ENCODE measurements at regions not wholly inside any gene's neighbourhood (a gene's known extent, or its start where the extent isn't known, plus 50 kb on each side); places are given as distances from the start of the nearest gene placed in this dataset.

DNA sequence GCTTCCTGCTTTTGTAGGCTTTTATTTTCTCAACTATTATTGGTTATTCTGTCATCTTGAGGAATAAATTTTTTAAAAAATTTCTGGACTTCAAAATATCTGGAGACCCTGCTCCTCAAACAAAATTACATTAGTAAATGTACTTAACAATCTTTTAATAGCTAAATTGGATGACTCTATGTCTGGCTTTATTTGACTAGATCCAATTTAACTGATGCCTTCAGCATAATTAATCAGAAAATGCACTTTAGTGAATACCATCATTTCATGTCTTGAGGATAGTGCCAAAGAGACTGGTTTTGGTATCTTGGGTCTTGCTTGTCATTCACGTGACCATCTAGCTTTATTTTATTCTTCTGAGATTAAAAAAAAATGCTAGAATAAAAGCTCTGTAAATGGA lies 1301.2 kb downstream of the JRKL start:
- no peaks in the 10 kb centered on the region for H3K79me2 ChIP-seq (ENCODE audit: control insufficient read depth, insufficient read depth, low read length)

DNA sequence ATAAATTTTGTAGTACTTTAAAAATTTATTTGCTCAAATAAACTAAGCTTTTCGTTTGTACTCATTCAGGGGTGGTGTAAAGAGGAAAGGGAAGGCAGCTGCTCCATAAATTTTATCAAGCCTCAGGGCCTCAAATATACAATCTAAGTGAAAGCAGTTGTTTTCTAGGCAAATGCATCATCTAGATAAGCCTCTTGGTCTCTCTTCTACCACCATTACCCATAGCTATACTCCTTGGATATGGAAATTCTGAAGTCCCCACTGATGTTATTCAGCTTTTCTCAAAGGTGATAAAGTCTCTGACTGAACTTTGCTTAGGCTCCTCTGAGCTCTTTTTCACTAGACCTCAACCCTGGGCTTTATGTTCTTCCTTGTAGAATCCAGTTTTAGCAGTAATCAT lies 1313.1 kb downstream of the JRKL start:
- no peak overlapping the region for H3K4me3 ChIP-seq (replicated peaks in 1 of 3; ENCODE audit: insufficient read depth in 1 of 3, low read depth in 1 of 3, low read length in 3 of 3)
- FAIRE-seq (no peak), DNase-seq (ENCODE audit: low read depth, low spot score) (no peak)
- H3K27me3 ChIP-seq (ENCODE audit: control insufficient read depth in 2 of 2, insufficient read depth in 2 of 2, low read length in 2 of 2): no peaks in the 10 kb centered on the region
- H3K4me1 ChIP-seq (ENCODE audit: control insufficient read depth, extremely low read depth, insufficient read depth, low read length): no peaks in the 10 kb centered on the region
- H3K4me2 ChIP-seq (ENCODE audit: insufficient read depth, low read length): no peak overlapping the region
- no peaks in the 10 kb centered on the region for H3K36me3 ChIP-seq (ENCODE audit: control insufficient read depth in 2 of 2, extremely low read depth in 1 of 2, insufficient read depth in 2 of 2, low read length in 2 of 2)
- H3K79me2 ChIP-seq (ENCODE audit: control insufficient read depth, insufficient read depth, low read length): no peaks in the 10 kb centered on the region
- H3K9ac ChIP-seq (replicated peaks; ENCODE audit: extremely low read depth, insufficient read depth, low read length): no peak overlapping the region
- no peak overlapping the region for H2AFZ ChIP-seq (ENCODE audit: low read depth, low read length)
- dilution Hi-C loops (cut with MboI; ENCODE audit: extremely low pct_ligation_motif_present, low sequenced_read_pairs): no loop called here
- H3K27ac ChIP-seq (ENCODE audit: insufficient read depth, low read depth, low read length): no peak overlapping the region
- H3K9me3 ChIP-seq (replicated peaks; ENCODE audit: control insufficient read depth, insufficient read depth, low read length): no peaks in the 10 kb centered on the region
- no peaks in the 10 kb centered on the region for H3K9me1 ChIP-seq (replicated peaks; ENCODE audit: control insufficient read depth, extremely low read depth, insufficient read depth, low read length)
- no TSS peak for BruUV-seq (replicated peaks)
- no peaks in the 10 kb centered on the region for H4K20me1 ChIP-seq (replicated peaks; ENCODE audit: control insufficient read depth, extremely low read depth, insufficient read depth, low read length)
- intact Hi-C loops (cut with micrococcal nuclease): no loop called here
- CTCF ChIA-PET: no interaction called here
- TF ChIP-seq POLR2AphosphoS5 (IDR thresholded peaks at IDR 0.05; ENCODE audit: insufficient read depth, low read depth, low read length) (no peak), POLR2A (IDR thresholded peaks at IDR 0.05; ENCODE audit: low read depth, low read length) (no peak), MYC (IDR thresholded peaks at IDR 0.05; ENCODE audit: low read depth, low read length) (no peak), EZH2 (IDR thresholded peaks at IDR 0.05; ENCODE audit: borderline replicate concordance, low read depth, low read length, severe bottlenecking) (no peak), GATA2 (IDR thresholded peaks at IDR 0.05; ENCODE audit: insufficient read depth, insufficient read length, low read depth, low read length) (no peak), JUN (IDR thresholded peaks at IDR 0.05; ENCODE audit: borderline replicate concordance, insufficient read depth, insufficient read length, low read depth) (no peak), FOS (IDR thresholded peaks at IDR 0.05; ENCODE audit: borderline replicate concordance, insufficient read depth, low read length) (no peak)
- TF ChIP-seq, protein P1, sequence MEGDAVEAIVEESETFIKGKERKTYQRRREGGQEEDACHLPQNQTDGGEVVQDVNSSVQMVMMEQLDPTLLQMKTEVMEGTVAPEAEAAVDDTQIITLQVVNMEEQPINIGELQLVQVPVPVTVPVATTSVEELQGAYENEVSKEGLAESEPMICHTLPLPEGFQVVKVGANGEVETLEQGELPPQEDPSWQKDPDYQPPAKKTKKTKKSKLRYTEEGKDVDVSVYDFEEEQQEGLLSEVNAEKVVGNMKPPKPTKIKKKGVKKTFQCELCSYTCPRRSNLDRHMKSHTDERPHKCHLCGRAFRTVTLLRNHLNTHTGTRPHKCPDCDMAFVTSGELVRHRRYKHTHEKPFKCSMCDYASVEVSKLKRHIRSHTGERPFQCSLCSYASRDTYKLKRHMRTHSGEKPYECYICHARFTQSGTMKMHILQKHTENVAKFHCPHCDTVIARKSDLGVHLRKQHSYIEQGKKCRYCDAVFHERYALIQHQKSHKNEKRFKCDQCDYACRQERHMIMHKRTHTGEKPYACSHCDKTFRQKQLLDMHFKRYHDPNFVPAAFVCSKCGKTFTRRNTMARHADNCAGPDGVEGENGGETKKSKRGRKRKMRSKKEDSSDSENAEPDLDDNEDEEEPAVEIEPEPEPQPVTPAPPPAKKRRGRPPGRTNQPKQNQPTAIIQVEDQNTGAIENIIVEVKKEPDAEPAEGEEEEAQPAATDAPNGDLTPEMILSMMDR (IDR thresholded peaks at IDR 0.05; ENCODE audit: extremely low read depth in 1 of 2, insufficient read depth in 1 of 2, low read depth in 1 of 2, low read length in 2 of 2): no peak
- TF ChIP-seq, protein P2, sequence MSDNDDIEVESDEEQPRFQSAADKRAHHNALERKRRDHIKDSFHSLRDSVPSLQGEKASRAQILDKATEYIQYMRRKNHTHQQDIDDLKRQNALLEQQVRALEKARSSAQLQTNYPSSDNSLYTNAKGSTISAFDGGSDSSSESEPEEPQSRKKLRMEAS (IDR thresholded peaks at IDR 0.05; ENCODE audit: insufficient read depth, insufficient read length): no peak
- POLR2A ChIA-PET: no interaction called here

More for the DNA sequence above, 1301.2 kb downstream of the JRKL start:
- no peaks in the 10 kb centered on the region for H3K27me3 ChIP-seq (ENCODE audit: control insufficient read depth in 2 of 2, insufficient read depth in 2 of 2, low read length in 2 of 2)
- dilution Hi-C loops (cut with MboI; ENCODE audit: extremely low pct_ligation_motif_present, low sequenced_read_pairs): no loop called here
- H2AFZ ChIP-seq (ENCODE audit: low read depth, low read length): no peak overlapping the region
- no peak overlapping the region for H3K9ac ChIP-seq (replicated peaks; ENCODE audit: extremely low read depth, insufficient read depth, low read length)
- H3K4me2 ChIP-seq (ENCODE audit: insufficient read depth, low read length): no peak overlapping the region
- H3K27ac ChIP-seq (ENCODE audit: insufficient read depth, low read depth, low read length): no peak overlapping the region
- H3K4me3 ChIP-seq (replicated peaks in 1 of 3; ENCODE audit: insufficient read depth in 1 of 3, low read depth in 1 of 3, low read length in 3 of 3): no peak overlapping the region
- BruUV-seq (replicated peaks): no TSS peak
- H3K9me3 ChIP-seq (replicated peaks; ENCODE audit: control insufficient read depth, insufficient read depth, low read length): no peaks in the 10 kb centered on the region
- ChIA-PET POLR2A (no interaction called here), CTCF (no interaction called here)
- no peaks in the 10 kb centered on the region for H3K4me1 ChIP-seq (ENCODE audit: control insufficient read depth, extremely low read depth, insufficient read depth, low read length)
- H3K9me1 ChIP-seq (replicated peaks; ENCODE audit: control insufficient read depth, extremely low read depth, insufficient read depth, low read length): no peaks in the 10 kb centered on the region
- H3K36me3 ChIP-seq (ENCODE audit: control insufficient read depth in 2 of 2, extremely low read depth in 1 of 2, insufficient read depth in 2 of 2, low read length in 2 of 2): no peaks in the 10 kb centered on the region
- intact Hi-C loops (cut with micrococcal nuclease): no loop called here
- FAIRE-seq (no peak), DNase-seq (ENCODE audit: low read depth, low spot score) (no peak)
- TF ChIP-seq, protein P1 (IDR thresholded peaks at IDR 0.05; ENCODE audit: extremely low read depth in 1 of 2, insufficient read depth in 1 of 2, low read depth in 1 of 2, low read length in 2 of 2): no peak
- TF ChIP-seq JUN (IDR thresholded peaks at IDR 0.05; ENCODE audit: borderline replicate concordance, insufficient read depth, insufficient read length, low read depth) (no peak), EZH2 (IDR thresholded peaks at IDR 0.05; ENCODE audit: borderline replicate concordance, low read depth, low read length, severe bottlenecking) (no peak), MYC (IDR thresholded peaks at IDR 0.05; ENCODE audit: low read depth, low read length) (no peak), GATA2 (IDR thresholded peaks at IDR 0.05; ENCODE audit: insufficient read depth, insufficient read length, low read depth, low read length) (no peak), POLR2A (IDR thresholded peaks at IDR 0.05; ENCODE audit: low read depth, low read length) (no peak)
- TF ChIP-seq, protein P2 (IDR thresholded peaks at IDR 0.05; ENCODE audit: insufficient read depth, insufficient read length): no peak
- no peaks in the 10 kb centered on the region for H4K20me1 ChIP-seq (replicated peaks; ENCODE audit: control insufficient read depth, extremely low read depth, insufficient read depth, low read length)

Measured in endothelial cell of umbilical vein (primary cell).